UCSD-AML1 (cell line): ENCODE measurements at regions not wholly inside any gene's neighbourhood (a gene's known extent, or its start where the extent isn't known, plus 50 kb on each side); places are given as distances from the start of the nearest gene placed in this dataset.

Experiments used
- DNase-seq: peaks from one replicate; lab custom pipeline; 2025; ENCODE audit not compliant: unreplicated experiment; lab: John Stamatoyannopoulos, UW

- no peak for DNase-seq
Measured at GRCh38 chr4:23667659-23668058, 222.2 kb downstream of the PPARGC1A start.

GRCh38 chr4:23660865-23661264 lies 229.0 kb downstream of the PPARGC1A start:
- DNase-seq = no peak

GRCh38 chr4:23654791-23655190 lies 235.1 kb downstream of the PPARGC1A start:
- DNase-seq = no peak

DNA sequence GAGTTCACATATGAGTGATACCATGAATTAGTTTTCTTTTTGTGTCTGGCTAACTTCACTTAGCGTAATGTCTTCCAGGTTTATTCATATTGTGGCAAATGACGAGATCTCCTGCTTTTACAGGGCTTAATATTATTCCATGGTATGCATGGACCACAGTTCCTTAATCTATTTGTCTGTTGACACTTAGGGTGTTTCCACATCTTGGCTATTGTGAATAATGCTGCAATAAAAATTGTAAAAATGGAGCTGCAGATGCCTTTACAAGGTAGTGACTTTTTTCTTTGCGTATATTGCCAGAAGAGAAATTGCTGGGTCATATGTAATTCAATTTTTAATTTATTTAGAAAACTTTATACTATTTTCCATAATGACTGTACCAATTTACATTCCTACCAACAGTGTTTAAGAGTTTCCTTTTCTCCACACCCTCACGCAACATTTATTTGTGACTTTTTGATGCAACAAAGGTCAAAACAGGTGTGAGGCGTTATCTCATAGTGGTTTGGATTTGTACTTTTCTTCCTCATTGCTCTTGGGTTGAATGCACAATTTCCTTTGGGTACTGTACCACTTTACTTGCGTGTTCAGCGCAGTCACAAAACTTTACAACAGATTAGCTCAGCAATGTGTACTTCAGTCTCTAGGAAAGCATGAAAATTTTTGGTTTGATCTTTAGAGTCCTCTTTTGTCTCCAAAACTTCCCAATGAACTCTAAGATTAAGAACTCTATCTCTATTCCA lies 240.8 kb downstream of the PPARGC1A start:
- DNase-seq = no peak

GRCh38 chr4:23635468-23635867 lies 254.4 kb downstream of the PPARGC1A start:
- DNase-seq = no peak

- no peak for DNase-seq
Measured at GRCh38 chr4:23631255-23631950, 258.4 kb downstream of the PPARGC1A start.

DNA sequence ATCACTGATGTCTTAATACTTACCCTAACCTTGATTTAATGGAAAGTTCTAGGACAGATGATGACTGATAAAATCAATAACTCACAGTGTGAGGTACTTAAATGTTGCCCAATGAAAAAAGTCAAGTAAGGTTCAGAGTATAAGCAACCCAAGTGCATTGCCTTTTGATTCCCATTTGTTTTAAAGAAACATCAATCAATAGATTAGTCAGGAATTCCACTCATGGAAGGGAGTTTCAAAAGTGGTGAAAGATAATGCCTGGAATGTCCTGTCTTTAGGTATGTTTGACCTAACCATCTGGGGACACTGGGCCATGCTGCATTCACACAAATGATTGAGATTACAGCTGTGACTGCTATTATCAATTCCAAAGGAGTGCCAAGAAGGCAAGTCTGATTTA lies 259.7 kb downstream of the PPARGC1A start:
- no peak for DNase-seq

DNA sequence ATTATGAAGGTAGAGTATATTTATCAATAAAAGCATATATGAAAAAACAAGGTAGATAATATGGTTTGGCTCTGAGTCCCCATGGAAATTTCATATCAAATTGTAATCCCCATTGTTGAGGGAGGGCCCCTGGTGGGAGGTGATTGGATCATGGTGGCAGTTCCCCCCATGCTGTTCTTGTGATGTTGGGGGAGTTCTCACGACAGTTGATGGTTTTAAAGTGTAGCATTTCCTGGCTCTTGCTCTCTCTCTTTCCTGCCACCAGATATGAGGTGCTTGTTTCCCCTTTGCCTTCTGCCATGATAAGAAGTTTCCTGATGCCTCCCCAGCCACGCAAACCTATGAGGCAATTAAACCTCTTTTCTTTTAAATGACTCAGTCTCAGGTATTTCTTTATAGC lies 260.4 kb downstream of the PPARGC1A start:
- no peak for DNase-seq

- peak; percentile 13 for DNase-seq
Measured at GRCh38 chr4:23614284-23614892, 275.5 kb downstream of the PPARGC1A start.

DNA sequence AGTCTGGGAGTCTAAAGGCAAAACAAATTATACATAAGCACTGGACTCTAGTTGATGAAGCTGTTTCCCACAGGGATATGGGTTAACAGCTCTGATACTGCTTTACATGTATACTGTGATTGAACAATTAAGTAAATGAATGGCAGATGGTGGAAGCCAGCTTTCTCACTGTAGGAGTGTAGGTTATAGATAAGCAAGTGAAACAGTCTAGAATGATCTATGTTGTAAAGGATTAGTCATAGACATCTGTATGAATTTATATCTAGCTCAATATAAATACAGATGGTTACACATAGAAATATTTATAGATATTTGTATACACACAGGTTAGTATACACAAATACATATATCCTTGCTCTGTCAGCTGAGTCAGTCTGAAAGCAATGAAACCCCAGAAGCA lies 276.1 kb downstream of the PPARGC1A start:
- DNase-seq = no peak

DNA sequence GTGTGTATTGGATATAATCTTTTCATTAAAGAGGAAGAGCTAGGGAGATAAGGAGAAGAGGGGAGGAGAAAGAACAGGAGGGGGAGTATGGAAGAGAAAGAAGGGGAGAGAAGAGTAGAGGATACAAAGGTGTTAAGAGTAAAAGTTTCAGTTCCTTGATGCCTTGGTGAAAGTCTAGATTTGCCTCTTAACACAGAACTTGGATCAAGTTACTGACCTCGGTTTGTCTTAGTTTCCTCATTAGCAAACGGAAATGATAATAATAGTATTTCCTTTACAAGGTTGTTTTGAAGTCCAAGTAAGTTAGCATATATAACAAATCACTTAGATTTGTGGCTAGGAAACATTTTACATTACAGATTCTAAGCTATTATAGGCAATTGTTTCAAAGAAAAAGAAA lies 287.1 kb downstream of the PPARGC1A start:
- no peak for DNase-seq

GRCh38 chr4:23594125-23594524 lies 295.7 kb downstream of the PPARGC1A start:
- no peak for DNase-seq

- no peak for DNase-seq
Measured at GRCh38 chr4:23590431-23590830, 299.4 kb downstream of the PPARGC1A start.

DNA sequence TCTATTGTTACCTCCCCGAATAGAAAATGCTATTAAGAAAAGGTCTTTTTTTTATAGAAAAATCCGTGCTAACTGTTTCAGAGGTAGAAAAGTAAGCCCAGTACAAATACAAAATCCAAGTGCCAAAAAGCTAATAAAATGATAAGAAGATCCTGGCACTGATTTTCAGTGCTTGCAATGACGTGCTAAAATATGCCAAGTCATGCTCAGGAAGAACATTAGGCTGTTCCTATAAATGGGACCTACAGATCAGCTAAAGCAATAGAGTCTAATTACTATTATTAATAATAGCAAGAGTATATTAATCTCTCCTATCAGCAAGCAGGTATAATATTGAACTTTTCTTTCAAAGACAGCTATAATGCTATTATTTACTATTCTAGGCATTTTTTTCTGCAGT lies 305.8 kb downstream of the PPARGC1A start:
- no peak for DNase-seq

GRCh38 chr4:23582671-23583070 lies 307.2 kb downstream of the PPARGC1A start:
- no peak for DNase-seq

- DNase-seq = no peak
Measured at GRCh38 chr4:23579166-23579565, 310.7 kb downstream of the PPARGC1A start.

GRCh38 chr4:23577398-23577797 lies 312.4 kb downstream of the PPARGC1A start:
- DNase-seq = no peak

GRCh38 chr4:23572382-23572781 lies 317.5 kb downstream of the PPARGC1A start:
- DNase-seq = no peak

DNA sequence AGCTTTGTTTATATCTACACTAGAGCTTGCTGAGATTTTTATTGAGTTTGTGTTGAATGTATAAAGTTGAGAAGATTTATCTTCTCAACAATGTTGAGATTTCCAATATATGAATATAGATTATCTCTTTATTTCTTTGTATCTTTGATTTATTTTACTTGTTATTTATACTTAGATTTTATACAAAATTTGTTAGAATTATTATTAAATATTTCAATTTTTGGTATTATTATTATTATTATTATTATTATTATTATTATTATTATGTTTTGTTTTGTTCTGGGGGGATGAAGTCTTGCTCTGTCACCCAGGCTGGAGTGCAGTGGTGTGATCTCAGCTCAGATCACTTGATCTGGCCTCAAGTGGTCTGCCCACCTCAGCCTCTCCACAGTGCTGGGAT lies 322.5 kb downstream of the PPARGC1A start:
- DNase-seq = no peak

- no peak for DNase-seq
Measured at GRCh38 chr4:23560748-23561147, 329.1 kb downstream of the PPARGC1A start.

DNA sequence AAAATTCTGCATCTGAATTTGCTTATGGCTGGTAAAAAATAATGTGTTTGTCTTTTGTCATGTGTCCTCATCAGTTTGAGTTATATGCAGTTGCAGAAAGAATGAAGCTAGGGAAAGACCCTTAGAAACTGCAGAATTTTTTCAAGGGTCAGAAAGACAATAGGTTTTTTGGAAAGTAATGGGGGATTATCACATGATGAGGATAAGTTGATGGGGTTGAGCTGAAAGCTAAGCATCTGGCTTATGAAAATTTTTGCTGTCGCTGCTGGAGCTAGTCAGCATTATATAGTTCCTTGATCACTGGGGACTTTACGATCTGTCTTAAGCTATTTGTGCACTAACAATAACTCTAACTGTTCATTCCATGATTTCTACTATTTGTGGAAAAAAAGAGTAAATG lies 331.7 kb downstream of the PPARGC1A start:
- DNase-seq = no peak

DNA sequence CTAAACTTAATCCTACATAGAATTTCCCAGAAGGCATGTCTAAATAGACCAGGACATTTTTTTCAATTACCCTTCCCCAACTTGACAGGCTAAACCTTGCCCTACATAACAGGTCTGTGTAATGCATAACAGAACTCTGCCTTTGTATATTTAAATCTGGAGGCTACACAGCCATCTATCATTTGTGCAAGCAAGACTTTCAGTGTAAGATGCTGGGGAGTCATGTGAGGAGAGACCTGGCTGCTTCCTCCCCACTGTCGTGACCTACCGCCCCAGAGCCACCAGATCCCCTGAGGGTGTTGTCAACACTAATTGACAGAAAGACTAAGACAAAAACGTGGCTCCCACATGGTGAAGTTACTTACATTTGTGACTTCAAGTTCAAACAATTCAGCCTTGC lies 342.2 kb downstream of the PPARGC1A start:
- no peak for DNase-seq
